Naive thymus-derived CD8-positive, alpha-beta T cell (primary cell): ENCODE measurements at regions not wholly inside any gene's neighbourhood (a gene's known extent, or its start where the extent isn't known, plus 50 kb on each side); places are given as distances from the start of the nearest gene placed in this dataset.
"Not testable (repeated sequence)": the region's sequence is repeated elsewhere in the genome, so short reads cannot be mapped to it uniquely, and the experiment has no call there.

Source experiments
- ATAC-seq, 2 donors: fragments of 150-1000 bp; cut with Tn5 transposase in 1 of 2; sonication (Bioruptor Pico), chemical (Tn5 transposase) in 1 of 2; 1 replicate in 1 of 2; 2 replicates in 1 of 2; pipeline ENCODE4 v1.10.0; 2021; ENCODE audit warnings: mild to moderate bottlenecking in 2 of 2, moderate library complexity in 2 of 2
- POLR2A ChIA-PET: fragments of 350-600 bp; sonication (Branson Sonifier 250); formaldehyde crosslinking; loops from one replicate; lab custom pipeline; 2021; ENCODE audit warnings: antibody characterized with exemption; lab: Charles Lee
- DNase-seq, 10 donors: peaks; one replicate each; pipeline versions ENCODE4 v3.0.0 to v3.0.0-alpha.2; 2020 to 2022
- H3K27ac Mint-ChIP-seq, 10 donors: one replicate each; pipeline ENCODE4 v1.8.0; 2020 to 2022; ENCODE audit warnings: mild to moderate bottlenecking in 10 of 10, mixed read lengths in 10 of 10, moderate library complexity in 4 of 10, inconsistent platforms in 1 of 10
- H3K27me3 Mint-ChIP-seq, 5 donors: one replicate each; pipeline ENCODE4 v1.8.0; 2021 to 2022; ENCODE audit warnings: mixed read lengths in 5 of 5
- H3K36me3 Mint-ChIP-seq, 3 donors: one replicate each; pipeline ENCODE4 v1.8.0; 2020 to 2022; ENCODE audit warnings: mixed read lengths in 3 of 3, mild to moderate bottlenecking in 2 of 3, inconsistent platforms in 1 of 3
- H3K4me1 Mint-ChIP-seq, 4 donors: one replicate each; pipeline ENCODE4 v1.8.0; 2021 to 2022; ENCODE audit warnings: mixed read lengths in 4 of 4
- H3K4me3 Mint-ChIP-seq, 10 donors: one replicate each; pipeline ENCODE4 v1.8.0; 2020 to 2022; ENCODE audit warnings: mild to moderate bottlenecking in 10 of 10, mixed read lengths in 10 of 10, moderate library complexity in 6 of 10, inconsistent platforms in 1 of 10
- H3K9me3 Mint-ChIP-seq, 9 donors: one replicate each; pipeline ENCODE4 v1.8.0; 2020 to 2022; ENCODE audit warnings: mixed read lengths in 9 of 9, mild to moderate bottlenecking in 3 of 9, inconsistent platforms in 1 of 9, moderate library complexity in 1 of 9

GRCh38 chr4:178976861-178977260 is 1534.6 kb upstream of the AGA start:
- ATAC-seq (no peak), DNase-seq (no peak)
- peaks cover 0 to 6% (median 0%) of the 10 kb centered on the region in 9 donors for H3K9me3 Mint-ChIP-seq
- POLR2A ChIA-PET: no interaction called here
- no peaks in the 10 kb centered on the region for H3K4me1 Mint-ChIP-seq
- H3K27me3 Mint-ChIP-seq: no peaks in the 10 kb centered on the region
- H3K36me3 Mint-ChIP-seq: no peaks in the 10 kb centered on the region
- no peak overlapping the region for H3K27ac Mint-ChIP-seq
- no peak overlapping the region for H3K4me3 Mint-ChIP-seq

GRCh38 chr4:178993306-178993705 is 1551.1 kb upstream of the AGA start:
- POLR2A ChIA-PET: no interaction called here
- Mint-ChIP-seq H3K4me1 (no peaks in the 10 kb centered on the region), H3K9me3 (peaks cover 0 to 19% (median 5%) of the 10 kb centered on the region in 9 donors), H3K27ac (no peak overlapping the region), H3K36me3 (no peaks in the 10 kb centered on the region), H3K4me3 (no peak overlapping the region), H3K27me3 (no peaks in the 10 kb centered on the region)
- DNase-seq: no peak
- ATAC-seq: no peak

- POLR2A ChIA-PET: no interaction called here
- Mint-ChIP-seq H3K27ac (no peak overlapping the region), H3K27me3 (no peaks in the 10 kb centered on the region)
Observed at GRCh38 chr4:179001918-179002317, 1559.7 kb upstream of the AGA start.

GRCh38 chr4:179007755-179008154 is 1565.5 kb upstream of the AGA start:
- POLR2A ChIA-PET: no interaction called here
- Mint-ChIP-seq H3K36me3 (no peaks in the 10 kb centered on the region), H3K27me3 (no peaks in the 10 kb centered on the region), H3K4me3 (no peak overlapping the region), H3K4me1 (no peaks in the 10 kb centered on the region), H3K9me3 (peaks cover 0 to 20% (median 4%) of the 10 kb centered on the region in 9 donors), H3K27ac (no peak overlapping the region)
- no peak for DNase-seq
- ATAC-seq: no peak

More at GRCh38 chr4:179001918-179002317, 1559.7 kb upstream of the AGA start:
- Mint-ChIP-seq H3K4me1 (no peaks in the 10 kb centered on the region), H3K4me3 (no peak overlapping the region), H3K36me3 (no peaks in the 10 kb centered on the region), H3K9me3 (peaks cover 0 to 19% (median 0%) of the 10 kb centered on the region in 9 donors)
- ATAC-seq: no peak
- no peak for DNase-seq

GRCh38 chr4:179017581-179017980 is 1575.3 kb upstream of the AGA start:
- DNase-seq: no peak
- Mint-ChIP-seq H3K27me3 (no peaks in the 10 kb centered on the region), H3K4me1 (no peaks in the 10 kb centered on the region), H3K36me3 (no peaks in the 10 kb centered on the region), H3K4me3 (no peak overlapping the region), H3K27ac (no peak overlapping the region), H3K9me3 (peaks cover 3 to 37% (median 12%) of the 10 kb centered on the region in 9 donors)
- no peak for ATAC-seq
- POLR2A ChIA-PET: no interaction called here

DNA sequence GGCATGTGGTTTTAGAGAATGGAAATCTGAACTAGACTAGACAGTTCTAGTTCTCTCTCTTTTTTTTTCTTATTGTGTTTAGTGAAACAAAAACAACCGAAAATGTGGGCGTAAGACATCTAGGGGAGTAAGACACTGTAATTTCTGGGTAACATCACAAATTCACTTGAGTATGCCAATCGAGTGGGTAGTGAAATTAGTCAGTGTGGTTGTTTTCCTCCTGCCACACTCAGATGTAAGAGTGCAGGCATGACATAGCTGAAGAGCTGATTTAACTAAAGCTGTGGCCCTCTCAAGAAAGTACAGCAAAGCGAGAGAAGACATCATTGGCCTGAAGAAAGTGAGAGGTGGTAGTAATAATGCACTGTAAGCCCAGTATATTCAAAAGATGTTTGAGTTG is 1585.3 kb upstream of the AGA start:
- POLR2A ChIA-PET: no interaction called here
- H3K36me3 Mint-ChIP-seq: peaks cover 0 to 5% (median 0%) of the 10 kb centered on the region in 3 donors

GRCh38 chr4:179028321-179028720 is 1586.1 kb upstream of the AGA start:
- no peak for ATAC-seq
- Mint-ChIP-seq H3K27me3 (no peaks in the 10 kb centered on the region), H3K36me3 (peaks cover 0 to 5% (median 0%) of the 10 kb centered on the region in 3 donors), H3K4me3 (no peak overlapping the region), H3K4me1 (no peaks in the 10 kb centered on the region), H3K9me3 (peaks cover 0 to 27% (median 10%) of the 10 kb centered on the region in 9 donors), H3K27ac (no peak overlapping the region)
- POLR2A ChIA-PET: no interaction called here
- no peak for DNase-seq

More for the DNA sequence above, 1585.3 kb upstream of the AGA start:
- H3K4me1 Mint-ChIP-seq: no peaks in the 10 kb centered on the region
- H3K9me3 Mint-ChIP-seq: peaks cover 0 to 23% (median 10%) of the 10 kb centered on the region in 9 donors
- no peaks in the 10 kb centered on the region for H3K27me3 Mint-ChIP-seq
- H3K4me3 Mint-ChIP-seq: no peak overlapping the region
- DNase-seq: no peak
- no peak overlapping the region for H3K27ac Mint-ChIP-seq
- no peak for ATAC-seq

DNA sequence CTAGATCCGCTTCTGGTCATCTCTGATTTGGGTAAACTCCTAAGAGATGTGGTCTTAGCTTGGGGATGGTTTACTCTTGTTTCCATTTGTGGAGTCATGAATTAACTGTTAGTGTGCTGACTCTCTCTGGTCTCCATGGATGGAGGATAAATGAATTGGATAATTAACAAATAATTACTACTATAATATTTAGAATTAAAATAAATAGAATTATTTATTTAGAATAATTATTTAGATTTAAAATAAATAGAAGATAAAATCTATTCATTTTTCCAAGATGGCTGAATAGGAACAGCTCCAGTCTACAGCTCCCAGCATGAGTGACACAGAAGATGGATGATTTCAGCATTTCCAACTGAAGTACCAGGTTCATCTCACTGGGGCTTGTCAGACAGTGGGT is 1587.4 kb upstream of the AGA start:
- Mint-ChIP-seq H3K27me3 (no peaks in the 10 kb centered on the region), H3K36me3 (peaks cover 0 to 5% (median 0%) of the 10 kb centered on the region in 3 donors), H3K4me3 (no peak overlapping the region), H3K27ac (no peak overlapping the region), H3K4me1 (no peaks in the 10 kb centered on the region), H3K9me3 (peaks cover 0 to 27% (median 10%) of the 10 kb centered on the region in 9 donors)
- DNase-seq: no peak
- no peak for ATAC-seq
- POLR2A ChIA-PET: no interaction called here

DNA sequence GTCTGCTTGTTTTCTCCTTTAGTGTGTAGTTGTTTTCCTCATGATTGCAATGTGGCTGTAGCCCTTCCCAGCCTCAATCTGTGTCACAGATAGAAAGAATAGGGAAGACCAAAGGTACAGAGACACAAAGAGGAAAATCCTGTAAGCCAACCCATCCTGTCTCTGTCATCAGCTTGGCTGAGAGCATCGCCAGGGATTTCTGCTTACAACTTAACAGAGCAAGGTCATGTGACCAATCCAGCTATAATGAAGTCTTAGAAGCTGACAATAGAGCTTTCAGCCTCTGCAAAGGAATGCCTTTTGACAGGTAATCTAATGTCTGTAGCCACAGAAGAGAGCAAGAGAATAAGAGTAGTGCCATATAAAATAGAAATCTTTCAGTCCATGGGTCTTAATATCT is 1598.0 kb upstream of the AGA start:
- Mint-ChIP-seq H3K27me3 (no peaks in the 10 kb centered on the region), H3K4me1 (no peaks in the 10 kb centered on the region), H3K4me3 (no peak overlapping the region), H3K27ac (no peak overlapping the region), H3K36me3 (no peaks in the 10 kb centered on the region), H3K9me3 (peaks cover 0 to 7% (median 2%) of the 10 kb centered on the region in 9 donors)
- no peak for DNase-seq
- POLR2A ChIA-PET: no interaction called here
- ATAC-seq: no peak

DNA sequence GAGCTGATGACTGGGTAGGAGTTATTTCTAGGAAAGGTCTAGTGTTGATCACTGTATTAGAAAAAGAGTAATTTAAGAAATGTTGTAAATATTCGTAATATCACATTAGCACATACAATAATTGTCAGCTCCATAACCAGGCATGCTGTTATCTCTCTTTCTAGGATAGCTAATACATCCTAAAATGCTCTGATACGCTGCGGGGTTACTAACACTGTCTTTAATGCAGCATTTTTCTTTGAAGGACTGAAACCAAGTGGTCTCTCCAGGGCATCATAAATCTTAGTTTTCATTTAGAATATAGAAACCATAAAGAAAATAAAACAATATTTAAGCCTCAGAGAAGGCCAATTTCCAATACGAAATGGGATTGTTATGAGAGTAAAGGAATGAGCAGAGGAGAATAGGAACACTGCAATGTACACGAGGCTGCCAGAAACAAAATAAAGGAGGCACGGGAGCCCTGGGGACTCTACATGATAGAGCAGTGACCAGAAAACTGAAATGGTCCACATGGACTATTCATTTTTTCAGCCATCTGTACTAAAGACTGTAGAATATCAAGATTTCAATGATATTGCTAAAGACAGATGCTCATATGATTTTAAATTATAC is 1606.7 kb upstream of the AGA start:
- POLR2A ChIA-PET: no interaction called here
- Mint-ChIP-seq H3K27ac (no peak overlapping the region), H3K36me3 (peaks cover 0 to 10% (median 0%) of the 10 kb centered on the region in 3 donors), H3K9me3 (peaks cover 0 to 14% (median 7%) of the 10 kb centered on the region in 9 donors), H3K27me3 (no peaks in the 10 kb centered on the region), H3K4me3 (no peak overlapping the region), H3K4me1 (no peaks in the 10 kb centered on the region)
- no peak for ATAC-seq
- no peak for DNase-seq

- ATAC-seq: no peak
Observed at GRCh38 chr4:179051206-179051605, 1609.0 kb upstream of the AGA start.

DNA sequence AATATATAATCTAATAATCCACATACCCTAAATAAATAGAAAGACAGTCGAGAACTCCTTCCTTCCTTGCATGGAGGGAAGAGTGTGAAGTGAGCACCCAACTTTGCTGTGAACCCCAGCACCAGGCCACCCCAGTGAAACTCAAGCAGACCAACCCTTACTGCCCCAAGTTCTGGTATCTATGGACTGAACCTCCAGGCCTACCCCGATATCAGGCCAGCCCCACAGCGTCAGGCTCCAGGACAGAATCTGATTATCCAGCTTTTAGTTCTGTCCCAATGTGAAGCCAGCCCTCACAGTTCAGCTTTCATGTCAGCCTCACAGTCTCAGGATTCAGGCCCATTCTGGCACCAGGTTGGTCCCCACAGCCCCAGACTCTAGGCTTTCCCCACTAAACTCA is 1617.2 kb upstream of the AGA start:
- Mint-ChIP-seq H3K27ac (no peak overlapping the region), H3K4me1 (no peaks in the 10 kb centered on the region), H3K36me3 (no peaks in the 10 kb centered on the region), H3K4me3 (no peak overlapping the region), H3K27me3 (no peaks in the 10 kb centered on the region), H3K9me3 (peaks cover 0 to 29% (median 5%) of the 10 kb centered on the region in 9 donors)
- DNase-seq (no peak), ATAC-seq (no peak)
- POLR2A ChIA-PET: no interaction called here

More at GRCh38 chr4:179051206-179051605, 1609.0 kb upstream of the AGA start:
- H3K36me3 Mint-ChIP-seq: peaks cover 0 to 8% (median 0%) of the 10 kb centered on the region in 3 donors
- POLR2A ChIA-PET: no interaction called here
- no peaks in the 10 kb centered on the region for H3K27me3 Mint-ChIP-seq
- peaks cover 0 to 12% (median 7%) of the 10 kb centered on the region in 9 donors for H3K9me3 Mint-ChIP-seq
- no peak overlapping the region for H3K27ac Mint-ChIP-seq
- no peak for DNase-seq
- no peaks in the 10 kb centered on the region for H3K4me1 Mint-ChIP-seq
- no peak overlapping the region for H3K4me3 Mint-ChIP-seq

GRCh38 chr4:179066254-179066653 is 1624.0 kb upstream of the AGA start:
- H3K9me3 Mint-ChIP-seq: peaks cover 0 to 29% (median 2%) of the 10 kb centered on the region in 9 donors
- H3K4me3 Mint-ChIP-seq, H3K4me1 Mint-ChIP-seq, H3K36me3 Mint-ChIP-seq, DNase-seq, ATAC-seq, POLR2A ChIA-PET, H3K27me3 Mint-ChIP-seq, H3K27ac Mint-ChIP-seq: not testable (repeated sequence)

DNA sequence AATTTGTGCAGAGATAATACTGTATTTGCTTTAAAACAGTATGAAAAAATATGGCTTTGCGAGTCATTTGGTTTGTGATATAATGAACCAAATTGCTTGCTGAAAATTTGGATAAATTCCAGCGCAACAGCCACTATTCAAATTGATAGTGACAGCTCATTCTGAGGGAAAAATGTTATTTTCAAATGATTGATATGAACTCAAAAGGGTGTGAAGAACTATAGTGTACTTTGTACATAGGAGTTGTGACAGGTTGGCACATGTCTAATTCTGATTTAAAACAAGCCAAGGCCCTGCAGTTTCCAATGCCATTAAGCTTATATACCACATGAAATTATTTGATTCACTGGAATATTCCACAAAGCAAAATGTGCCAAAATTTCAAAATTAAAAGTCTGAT is 1628.9 kb upstream of the AGA start:
- Mint-ChIP-seq H3K27ac (no peak overlapping the region), H3K4me1 (no peaks in the 10 kb centered on the region)
- POLR2A ChIA-PET: no interaction called here

More for the DNA sequence above, 1628.9 kb upstream of the AGA start:
- ATAC-seq: no peak
- no peak for DNase-seq
- Mint-ChIP-seq H3K9me3 (peaks cover 0 to 20% (median 5%) of the 10 kb centered on the region in 9 donors), H3K36me3 (no peaks in the 10 kb centered on the region), H3K4me3 (no peak overlapping the region), H3K27me3 (no peaks in the 10 kb centered on the region)
